Gastroesophageal sphincter (tissue), 3 donors: ENCODE measurements at regions not wholly inside any gene's neighbourhood (a gene's known extent, or its start where the extent isn't known, plus 50 kb on each side); places are given as distances from the start of the nearest gene placed in this dataset.

Experiments
- POLR2A ChIP-seq, 2 donors: fragments of 450-650 bp; IDR thresholded peaks; one replicate each; pipeline ENCODE4 v1.6.1; 2017; ENCODE audit warnings: antibody characterized with exemption in 2 of 2, mild to moderate bottlenecking in 2 of 2, moderate library complexity in 1 of 2
- TF ChIP-seq, protein P1 (sequence below), 4 experiments: fragments of 200-600 bp in 2 of 4; fragments of 450-650 bp in 2 of 4; sonication (generic) in 1 of 4; IDR thresholded peaks; one replicate each; pipeline ENCODE4 v1.5.1; 2017 to 2019; ENCODE audit warnings: antibody characterized with exemption in 4 of 4, mild to moderate bottlenecking in 2 of 4, moderate library complexity in 2 of 4

DNA sequence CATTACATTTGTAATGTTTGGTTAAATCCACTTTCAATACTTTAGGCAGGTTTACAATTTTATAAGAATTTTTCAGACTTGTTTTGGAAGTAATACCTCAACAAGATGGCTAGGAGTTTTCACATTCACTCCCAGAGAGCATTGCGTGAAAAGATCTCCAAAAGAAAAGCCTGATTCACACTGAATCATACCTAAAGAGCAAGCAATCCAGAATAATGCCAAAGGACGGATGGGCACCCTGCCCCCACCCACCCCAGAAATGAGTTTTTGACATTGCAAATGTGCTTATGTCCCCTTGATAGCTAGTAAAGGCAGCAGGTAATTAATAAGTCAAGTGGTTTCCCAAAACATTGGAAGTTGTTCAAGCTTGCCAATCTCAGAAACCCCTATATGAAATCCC is 557.7 kb upstream of the TENM3 start:
- no peak for TF ChIP-seq POLR2A (IDR thresholded peaks at IDR 0.05)
- TF ChIP-seq, protein P1, sequence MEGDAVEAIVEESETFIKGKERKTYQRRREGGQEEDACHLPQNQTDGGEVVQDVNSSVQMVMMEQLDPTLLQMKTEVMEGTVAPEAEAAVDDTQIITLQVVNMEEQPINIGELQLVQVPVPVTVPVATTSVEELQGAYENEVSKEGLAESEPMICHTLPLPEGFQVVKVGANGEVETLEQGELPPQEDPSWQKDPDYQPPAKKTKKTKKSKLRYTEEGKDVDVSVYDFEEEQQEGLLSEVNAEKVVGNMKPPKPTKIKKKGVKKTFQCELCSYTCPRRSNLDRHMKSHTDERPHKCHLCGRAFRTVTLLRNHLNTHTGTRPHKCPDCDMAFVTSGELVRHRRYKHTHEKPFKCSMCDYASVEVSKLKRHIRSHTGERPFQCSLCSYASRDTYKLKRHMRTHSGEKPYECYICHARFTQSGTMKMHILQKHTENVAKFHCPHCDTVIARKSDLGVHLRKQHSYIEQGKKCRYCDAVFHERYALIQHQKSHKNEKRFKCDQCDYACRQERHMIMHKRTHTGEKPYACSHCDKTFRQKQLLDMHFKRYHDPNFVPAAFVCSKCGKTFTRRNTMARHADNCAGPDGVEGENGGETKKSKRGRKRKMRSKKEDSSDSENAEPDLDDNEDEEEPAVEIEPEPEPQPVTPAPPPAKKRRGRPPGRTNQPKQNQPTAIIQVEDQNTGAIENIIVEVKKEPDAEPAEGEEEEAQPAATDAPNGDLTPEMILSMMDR (IDR thresholded peaks at IDR 0.05), result no peak
